Activated CD4-positive, alpha-beta T cell treated with anti-CD3 and anti-CD28 coated beads, Interleukin-2, amount 50 U/mL, for 1 hour (primary cell): ENCODE measurements at regions not wholly inside any gene's neighbourhood (a gene's known extent, or its start where the extent isn't known, plus 50 kb on each side); places are given as distances from the start of the nearest gene placed in this dataset.
"Not testable (repeated sequence)": the region's sequence is repeated elsewhere in the genome, so short reads cannot be mapped to it uniquely, and the experiment has no call there.

Experiments
- DNase-seq: peaks from one replicate; pipeline ENCODE4 v3.0.0-alpha.2; 2020

DNA sequence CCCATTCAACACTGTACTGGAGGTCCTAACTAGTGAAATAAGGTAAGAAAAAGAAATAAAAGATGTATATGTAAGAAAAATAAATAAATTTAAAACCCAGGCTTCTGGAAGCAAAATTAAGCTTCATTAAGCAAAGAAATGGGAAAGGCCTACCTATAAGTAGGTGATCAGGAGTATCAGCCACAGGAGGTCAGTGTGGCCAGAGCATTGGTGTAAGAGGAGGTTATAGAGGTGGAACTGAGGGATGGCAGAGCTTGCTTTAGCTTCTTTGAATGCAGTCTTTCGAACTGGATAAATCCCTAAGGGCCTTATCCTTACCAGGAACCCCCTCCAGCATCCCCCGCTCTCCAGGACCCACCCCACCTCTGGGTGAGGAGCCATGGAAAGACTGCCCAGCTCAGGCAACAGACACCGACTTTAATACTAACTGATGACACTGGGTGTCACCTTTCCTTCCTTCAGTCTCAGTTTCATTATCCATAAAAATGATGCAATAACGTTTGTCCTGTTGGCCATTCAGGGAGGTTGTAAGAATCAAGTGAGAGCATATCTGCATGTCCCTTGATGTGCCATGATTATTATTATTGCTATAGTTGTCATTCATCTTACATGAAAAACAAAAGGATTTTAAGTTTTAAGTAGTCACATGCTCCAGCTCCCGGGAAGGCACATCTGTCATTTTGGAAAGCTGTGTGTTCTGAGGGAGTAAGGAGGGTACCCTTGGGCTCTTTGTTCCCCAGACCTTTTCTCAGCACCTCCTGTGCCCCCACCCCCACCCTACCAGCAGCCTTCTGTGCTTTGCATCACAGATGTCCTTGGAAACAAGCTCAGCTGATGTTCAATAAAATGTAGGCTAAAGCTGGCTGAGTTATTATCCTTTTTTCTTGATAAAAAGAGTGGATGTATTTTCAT, 50.8 kb upstream of the CTNNA1 start:
- no peak for DNase-seq

DNA sequence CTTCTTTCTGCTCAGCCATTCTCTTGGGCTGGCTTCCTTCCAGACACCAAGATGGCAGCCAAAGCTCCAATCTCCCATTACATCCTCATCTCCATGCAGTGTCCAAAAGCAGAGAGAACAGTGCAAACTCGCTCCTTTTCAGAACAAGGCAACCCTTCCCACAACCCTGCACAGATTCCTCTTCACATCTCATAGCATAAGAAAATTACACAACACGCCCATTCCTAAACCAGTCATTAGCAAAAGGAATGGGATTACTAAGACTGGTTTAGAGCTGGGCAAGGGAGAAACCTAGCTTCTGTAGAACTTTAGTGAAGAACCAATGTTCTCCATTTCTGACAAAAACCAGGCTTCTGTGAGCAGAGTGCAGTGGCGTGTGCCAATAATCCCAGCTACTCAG, 51.5 kb upstream of the CTNNA1 start:
- DNase-seq, result no peak

DNA sequence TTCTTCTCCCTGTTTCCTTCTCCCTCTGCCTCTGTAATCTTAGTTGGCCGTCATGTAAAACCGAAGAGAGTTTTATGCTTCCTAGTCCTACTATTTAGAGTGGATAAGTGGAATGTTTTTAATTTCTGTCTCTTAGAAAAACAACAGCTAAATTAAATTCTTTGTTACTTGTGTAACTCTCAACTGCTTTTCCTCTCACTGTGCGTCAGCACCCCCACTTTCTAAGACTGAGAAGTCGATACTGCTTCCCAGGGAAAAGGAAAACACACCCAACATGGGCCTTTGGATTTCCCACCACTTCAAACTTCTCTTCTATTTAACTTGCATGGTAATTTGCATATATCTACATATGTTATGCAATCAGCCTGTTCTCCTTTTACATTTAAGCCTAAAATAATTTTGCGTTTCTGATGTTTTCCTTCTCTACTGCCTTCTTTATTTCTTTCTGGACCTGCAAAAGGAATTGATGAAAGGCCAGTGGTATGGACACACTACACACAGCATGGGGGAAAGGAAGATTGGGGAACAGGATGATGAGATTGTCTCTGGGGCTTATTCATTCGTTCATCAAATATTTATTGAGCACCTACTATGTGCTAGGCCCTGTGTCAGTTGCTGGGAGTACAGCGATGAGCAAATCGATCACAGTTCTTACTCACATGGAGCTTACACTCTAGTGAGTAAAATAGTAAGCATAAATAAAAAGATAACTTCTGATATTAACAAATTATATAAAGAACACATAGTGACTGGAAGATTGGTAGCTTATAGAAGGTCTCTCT, 52.5 kb upstream of the CTNNA1 start:
- no peak for DNase-seq

DNA sequence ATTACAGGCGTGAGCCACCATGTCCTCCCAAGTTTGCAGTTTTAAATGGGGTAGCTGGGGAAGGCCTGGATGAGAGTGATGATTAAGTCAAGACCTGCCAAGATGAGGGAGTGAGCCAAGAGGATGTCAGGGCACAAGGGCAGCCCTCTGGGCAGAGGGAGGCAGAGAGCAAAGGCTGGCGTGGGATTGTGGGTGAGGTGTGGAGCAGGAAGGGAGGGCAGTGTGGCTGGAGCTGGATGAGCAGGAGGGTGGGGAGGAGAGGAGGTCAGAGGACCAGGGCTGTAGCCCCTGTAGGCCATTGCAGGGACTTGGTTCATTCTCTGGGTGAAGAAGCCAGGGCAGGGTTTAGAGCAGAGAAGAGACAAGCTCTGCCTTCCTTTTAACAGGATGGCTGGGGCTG, 53.7 kb upstream of the CTNNA1 start:
- no peak for DNase-seq

DNA sequence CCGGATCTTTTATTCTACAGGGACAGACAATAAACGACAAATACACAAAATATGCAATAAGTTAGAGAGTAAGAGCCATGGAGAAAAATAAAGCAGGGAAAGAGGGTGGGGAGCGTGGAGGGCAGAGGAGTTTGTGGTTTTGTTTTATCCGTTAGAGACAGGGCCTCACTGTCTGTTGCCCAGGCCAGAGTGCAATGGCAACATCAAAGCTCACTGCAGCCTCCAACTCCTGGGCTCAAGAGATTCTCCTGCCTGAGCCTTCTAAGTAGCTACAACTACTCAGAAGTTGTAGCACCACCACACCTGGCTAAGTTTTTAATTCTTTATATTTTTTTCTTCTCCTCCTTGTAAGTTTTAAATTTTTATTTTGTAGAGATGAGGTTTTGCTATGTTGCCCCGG, 54.5 kb upstream of the CTNNA1 start:
- DNase-seq, result no peak

DNA sequence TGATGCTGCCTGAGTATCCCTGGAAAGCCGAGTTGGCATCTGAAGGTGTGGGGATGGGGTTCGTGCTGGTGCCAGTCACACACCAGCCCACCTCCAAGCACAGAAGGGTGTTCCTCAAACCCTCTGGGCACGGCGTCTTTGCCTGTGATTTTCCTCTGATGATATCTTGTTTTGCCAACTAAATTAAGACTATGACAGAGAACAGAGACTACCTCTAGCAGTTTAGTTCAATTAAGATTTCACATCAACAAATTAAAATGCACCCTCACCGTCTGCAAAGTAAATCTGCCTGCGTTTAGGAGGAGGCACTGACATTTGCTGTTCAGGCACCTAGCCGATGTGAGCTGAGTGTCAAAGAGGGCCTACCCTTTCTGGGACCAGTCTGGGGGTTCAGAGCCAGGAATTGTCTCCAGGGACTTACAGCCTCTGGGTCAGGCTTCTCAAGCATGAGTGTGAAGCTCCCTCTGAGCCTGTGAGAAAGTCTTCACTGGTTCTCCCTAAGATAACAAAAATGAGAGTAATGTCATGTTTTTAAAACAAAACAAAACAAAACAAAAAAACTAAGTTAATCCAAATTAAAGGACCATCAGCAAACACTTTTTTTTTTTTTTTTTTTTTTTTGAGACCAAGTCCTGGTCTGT, 55.4 kb upstream of the CTNNA1 start:
- no peak for DNase-seq

DNA sequence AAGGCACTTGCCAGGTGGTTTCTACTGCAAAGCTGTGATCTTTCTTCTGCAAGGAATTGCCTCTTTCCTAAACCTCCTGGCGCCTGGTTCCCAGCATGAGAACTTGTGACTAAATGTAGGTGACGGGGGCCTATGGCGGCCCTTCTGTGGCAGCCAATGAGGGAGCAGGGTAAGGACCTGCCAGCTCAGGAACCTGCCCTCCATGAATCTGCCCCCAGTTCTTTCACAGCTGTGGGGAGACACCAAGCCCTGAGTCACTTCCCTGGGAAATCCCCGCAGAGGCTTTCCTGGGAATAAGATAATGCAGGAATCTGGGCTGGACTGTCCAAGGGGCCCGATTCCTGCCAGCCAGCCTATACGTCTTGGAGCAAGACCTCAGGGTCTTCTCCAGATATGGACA, 56.7 kb upstream of the CTNNA1 start:
- no peak for DNase-seq

DNA sequence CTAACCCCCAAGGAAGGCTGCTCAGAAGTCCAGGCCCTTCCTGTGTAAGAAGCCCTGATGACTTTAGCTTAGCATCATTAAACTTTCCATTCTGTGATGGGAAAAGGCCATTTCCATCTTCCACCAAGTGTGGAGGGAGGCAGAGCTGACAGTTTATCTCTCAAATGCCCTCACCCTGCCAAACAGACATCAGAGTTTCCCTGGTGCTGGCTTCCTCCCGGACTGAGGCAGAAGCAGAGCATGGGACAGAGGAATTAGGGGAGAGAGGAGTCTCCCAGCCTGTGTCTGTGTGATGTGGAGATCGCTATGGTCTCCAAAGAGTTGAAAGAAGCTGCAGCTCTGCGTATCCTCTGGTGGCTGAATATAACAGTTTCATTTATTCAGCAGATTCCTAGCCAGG, 57.4 kb upstream of the CTNNA1 start:
- no peak for DNase-seq

DNA sequence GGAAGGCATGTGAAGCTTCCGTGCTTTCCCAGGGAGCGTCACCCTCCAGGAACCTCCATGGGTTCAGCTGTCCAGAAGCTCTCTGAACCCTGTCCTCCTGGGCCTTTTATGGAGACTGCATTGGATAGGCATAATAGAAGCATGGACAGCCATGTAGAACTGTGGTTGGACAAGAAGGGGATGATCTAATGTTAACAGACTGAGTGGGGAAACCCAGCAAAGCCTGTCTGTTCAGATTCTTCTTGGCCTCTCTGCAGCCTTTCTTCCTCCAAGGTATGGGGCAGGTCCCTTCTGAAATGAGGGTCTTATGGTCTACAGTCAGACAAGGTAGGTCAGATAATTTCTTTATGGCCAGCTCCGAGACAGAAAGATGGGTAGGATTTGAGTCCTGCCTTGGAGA, 59.1 kb upstream of the CTNNA1 start:
- DNase-seq, result no peak

DNA sequence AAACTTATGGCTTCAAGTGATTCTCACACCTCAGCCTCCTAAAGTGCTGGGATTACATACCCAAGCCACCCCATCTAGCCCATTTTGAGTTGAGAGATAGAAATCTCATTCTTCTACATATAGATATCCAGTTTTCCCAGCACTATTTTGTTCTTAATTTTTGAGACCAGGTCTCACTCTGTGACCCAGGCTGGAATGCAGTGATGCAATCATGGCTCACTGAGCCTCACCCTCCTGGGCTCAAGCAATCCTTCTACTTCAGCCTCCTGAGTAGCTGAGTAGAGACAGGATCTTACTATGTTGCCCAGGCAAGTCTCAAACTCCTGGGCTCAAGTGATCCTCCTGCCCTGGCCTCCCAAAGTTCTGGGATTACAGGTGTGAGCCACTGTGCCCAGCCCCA, 60.9 kb upstream of the CTNNA1 start:
- no peak for DNase-seq

DNA sequence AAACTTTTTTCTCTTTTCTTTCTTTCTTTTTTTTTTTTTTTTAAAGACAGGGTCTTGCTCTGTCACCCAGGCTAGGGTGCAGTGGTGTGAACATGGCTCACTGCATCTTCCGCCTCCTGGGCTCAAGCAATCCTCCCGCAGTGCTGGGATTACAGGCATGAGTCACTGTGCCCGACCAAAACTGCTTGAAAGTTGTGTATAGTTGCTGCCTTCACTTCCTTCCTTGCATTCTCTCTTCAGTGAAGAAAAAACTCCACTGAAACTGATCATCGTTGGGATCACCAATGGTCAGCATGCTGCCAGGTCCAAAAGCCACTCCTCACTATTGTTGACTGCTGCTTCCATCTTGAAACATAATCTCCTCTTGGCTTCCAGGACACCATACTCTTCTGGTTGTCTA, 66.6 kb upstream of the CTNNA1 start:
- no peak for DNase-seq

DNA sequence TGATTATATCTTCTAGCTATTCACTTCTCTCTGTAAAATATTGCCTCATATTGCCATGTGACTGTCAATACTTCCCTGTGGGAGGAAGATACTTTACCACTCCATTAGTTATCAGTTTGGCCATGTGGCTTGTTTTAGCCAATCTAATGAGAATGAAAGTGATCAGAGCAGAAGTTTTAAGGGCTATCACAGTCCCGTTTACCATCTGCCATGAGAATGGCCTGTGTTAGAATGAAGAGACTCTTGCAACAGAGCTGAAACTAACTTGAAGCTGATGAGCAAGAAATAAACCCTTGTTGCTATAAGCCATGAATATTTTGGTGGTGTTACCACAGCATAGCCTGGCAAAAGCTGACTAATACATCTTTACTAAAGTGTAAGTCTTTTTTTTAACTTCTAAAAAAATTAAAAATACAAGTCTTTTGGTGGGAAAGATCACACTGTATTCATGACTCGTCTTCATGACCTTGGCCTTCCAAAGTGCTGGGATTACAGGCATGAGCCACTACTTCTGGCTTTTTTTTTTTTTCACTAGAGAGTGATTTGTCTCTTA, 68.0 kb upstream of the CTNNA1 start:
- no peak for DNase-seq

DNA sequence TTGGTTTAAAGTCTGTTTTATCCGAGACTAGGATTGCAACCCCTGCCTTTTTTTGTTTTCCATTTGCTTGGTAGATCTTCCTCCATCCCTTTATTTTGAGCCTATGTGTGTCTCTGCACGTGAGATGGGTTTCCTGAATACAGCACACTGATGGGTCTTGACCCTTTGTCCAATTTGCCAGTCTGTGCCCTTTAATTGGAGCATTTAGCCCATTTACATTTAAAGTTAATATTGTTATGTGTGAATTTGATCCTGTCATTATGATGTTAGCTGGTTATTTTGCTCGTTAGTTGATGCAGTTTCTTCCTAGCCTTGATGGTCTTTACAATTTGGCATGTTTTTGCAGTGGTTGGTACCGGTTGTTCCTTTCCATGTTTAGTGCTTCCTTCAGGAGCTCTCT, 70.8 kb upstream of the CTNNA1 start:
- not testable (repeated sequence) for DNase-seq

DNA sequence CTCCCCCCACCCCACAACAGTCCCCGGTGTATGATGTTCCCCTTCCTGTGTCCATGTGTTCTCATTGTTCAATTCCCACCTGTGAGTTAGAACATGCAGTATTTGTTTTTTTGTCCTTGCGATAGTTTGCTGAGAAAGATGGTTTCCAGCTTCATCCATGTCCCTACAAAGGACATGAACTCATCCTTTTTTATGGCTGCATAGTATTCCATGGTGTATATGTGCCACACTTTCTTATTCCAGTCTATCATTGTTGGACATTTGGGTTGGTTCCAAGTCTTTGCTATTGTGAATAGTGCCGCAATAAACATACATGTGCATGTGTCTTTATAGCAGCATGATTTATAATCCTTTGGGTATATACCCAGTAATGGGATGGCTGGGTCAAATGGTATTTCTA, 74.4 kb upstream of the CTNNA1 start:
- DNase-seq, result not testable (repeated sequence)

DNA sequence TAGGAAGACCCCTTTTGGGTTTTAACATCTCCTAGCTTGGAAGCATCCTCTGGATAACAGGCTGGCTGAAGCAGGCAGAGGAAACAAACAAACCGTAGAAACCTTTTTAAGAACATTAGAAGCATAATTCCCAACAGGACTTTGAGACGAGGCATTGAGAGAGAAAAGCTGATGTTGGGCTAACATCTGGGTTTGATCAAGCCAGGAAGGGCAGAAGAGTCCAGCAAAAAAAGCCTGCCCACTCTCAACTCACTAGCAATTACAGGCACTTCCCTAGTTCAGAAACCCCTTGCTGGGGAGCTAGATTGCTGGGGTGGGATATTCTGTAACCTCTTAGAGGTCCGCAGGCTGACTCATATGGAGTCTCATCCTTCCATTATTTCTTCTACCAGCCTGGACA, 75.4 kb upstream of the CTNNA1 start:
- DNase-seq, result no peak

DNA sequence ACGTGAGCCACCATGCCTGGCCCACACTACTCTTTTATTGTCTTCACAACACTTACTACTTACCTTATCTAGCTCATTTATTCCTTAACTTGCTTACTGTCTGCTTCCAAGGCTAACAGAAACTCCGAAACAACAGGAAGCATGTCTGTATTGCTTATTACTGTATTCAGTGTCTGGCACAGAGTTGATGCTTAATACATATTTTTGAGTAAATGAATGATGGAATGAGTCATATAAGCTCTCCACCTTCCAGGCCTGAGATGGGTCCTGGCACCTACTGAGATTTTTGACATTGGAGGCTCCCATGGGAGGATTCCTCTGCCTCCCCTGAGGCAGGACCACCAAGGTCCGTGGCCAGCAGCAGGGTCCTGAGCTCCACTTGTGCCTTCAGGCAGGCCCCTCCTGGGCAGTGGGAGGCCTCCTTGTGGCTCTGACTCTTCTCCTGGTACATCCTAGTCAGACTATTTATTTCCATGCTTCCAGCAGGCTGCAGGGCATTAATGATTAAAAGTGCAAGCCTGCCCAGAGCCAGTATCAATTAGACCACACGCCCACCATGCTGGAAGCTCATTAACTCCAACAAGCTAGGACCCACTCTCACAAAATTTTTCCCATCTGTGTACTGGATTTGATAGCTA, 76.5 kb upstream of the CTNNA1 start:
- DNase-seq, result no peak

DNA sequence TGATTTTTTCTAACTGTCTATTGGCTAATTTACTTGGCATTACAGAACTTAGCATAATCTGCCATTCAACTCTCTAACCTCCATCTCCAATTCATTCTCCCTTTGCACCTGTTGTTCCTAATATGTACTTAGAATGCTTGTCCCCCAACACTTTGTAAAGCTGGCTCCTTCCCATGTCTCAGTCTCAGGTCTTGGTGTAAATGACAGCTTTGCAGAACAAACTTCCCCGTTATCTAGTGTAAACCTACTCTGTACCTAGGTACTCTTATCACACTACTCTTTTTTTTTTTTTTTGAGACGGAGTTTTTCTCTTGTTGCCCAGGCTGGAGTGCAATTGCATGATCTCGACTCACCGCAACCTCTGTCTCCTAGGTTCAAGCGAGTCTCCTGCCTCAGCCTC, 77.2 kb upstream of the CTNNA1 start:
- no peak for DNase-seq

DNA sequence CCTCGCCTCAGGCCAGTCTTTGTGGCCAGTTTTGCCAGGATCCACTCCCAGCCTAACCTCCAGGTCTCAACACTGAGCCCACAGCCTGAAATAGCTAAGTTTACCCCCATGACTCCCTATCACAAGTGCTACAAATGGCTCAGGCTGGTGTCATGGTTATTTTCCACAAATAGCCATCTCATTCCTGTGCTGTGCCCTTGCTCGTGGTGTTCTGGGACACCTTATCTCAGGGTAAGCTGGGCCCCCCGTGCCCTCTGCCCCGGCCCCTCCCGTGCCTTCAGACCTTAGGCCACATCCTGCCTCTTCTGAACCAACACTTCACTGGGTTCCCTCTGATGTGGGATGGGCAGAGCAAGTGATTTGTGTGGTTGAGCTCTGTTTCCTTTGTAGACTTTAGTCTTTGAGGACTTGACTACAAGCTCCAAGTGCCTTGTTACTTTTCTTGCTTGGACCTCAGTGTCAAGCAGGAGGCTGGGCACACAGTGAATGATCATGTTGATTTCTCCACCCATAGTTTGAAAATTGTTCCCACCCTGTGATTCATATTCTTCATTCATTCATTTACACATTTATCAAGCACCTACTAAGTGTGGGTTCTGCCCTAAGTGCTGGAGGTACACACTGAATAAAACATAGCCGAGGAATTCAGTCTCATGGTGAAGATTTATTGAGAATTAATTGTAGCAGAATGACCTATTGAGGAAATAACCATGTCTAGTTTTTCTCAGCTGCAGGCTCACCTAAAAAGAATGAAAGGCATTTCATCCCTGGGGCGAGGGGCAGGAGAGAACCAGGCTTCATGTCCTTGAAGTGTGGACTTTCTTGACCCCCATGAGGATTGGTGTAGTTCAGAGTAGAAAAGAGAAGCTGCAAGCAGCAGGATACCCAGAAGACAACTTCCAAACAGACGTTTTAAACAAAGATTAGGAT, 84.5 kb upstream of the CTNNA1 start:
- peak; percentile 12 for DNase-seq

DNA sequence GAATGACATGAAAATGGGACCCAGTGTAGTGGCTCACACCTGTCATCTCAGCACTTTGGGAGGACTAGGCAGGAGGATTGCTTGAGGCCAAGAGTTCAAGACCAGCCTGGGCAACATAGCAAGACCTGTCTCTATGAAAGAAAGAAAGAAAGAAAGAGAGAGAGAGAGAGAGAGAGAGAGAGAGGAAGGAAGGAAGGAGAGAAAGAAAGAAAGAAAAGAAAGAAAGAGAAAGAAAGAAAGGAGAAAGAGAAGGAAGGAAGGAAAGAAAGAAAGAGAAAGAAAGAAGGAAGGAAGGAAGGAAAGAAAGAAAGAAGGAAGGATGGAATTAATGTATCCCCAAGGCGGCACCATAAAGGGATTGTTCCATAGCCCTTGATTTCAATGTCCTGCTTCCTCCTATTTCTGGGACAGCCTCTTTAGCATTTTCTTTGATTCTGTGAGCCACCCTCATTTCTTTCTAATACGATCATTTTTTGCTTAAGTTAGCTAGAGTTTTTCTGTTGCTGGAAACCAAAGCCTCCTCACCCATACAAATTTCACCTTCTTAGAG, 85.4 kb upstream of the CTNNA1 start:
- DNase-seq, result not testable (repeated sequence)

DNA sequence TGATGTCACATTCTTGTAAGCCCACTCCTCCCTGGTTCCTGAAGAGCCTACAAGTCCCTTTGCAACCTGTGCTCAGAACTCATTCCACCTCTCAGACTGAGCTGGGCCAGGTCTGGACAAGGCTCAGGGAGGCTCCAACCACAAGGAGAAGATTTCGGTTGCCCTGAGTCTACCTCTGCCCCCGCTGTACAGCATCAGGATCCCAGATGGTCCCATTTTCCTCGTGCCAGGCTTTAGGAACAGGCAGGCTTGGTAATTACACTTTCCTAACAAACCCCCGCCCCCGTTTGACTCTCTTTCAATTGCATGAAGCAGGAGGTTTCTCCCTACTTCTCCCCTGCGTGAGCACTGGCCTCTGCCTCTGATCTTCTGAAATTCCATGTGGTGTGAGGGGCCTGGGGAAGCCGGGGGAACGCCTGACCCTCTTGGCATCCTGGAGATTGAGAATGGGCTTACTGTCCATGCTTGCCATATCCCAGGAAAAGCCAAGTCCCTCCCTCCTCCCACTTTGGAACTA, 86.9 kb upstream of the CTNNA1 start:
- no peak for DNase-seq

DNA sequence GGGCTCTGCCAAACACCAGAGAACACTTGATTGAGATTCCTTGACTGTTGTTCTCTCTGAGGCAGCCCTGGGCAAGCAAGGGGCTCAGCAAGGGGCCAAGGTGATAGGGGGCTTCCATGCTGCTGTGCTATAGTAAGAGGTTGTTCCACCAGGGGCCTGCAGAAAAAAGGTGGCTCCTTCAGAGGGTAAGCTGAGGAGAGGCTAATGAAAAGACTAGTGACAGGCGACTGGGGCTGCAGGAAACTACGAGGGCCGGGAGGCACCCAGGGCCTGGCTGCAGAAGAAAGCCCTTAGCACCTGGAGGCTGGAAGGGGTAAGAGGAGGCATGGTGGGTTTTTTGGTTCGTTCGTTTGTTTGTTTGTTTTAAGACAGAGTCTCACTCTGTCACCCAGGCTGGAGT, 88.0 kb upstream of the CTNNA1 start:
- DNase-seq, result no peak
